IMR-90 (cell line): ENCODE measurements at regions not wholly inside any gene's neighbourhood (a gene's known extent, or its start where the extent isn't known, plus 50 kb on each side); places are given as distances from the start of the nearest gene placed in this dataset.

Source experiments
- ATAC-seq: fragments of 200-7000 bp; cut with Tn5 transposase; 2 replicates; pipeline ENCODE4 v1.9.1; 2020; ENCODE audit warnings: low read depth, mild to moderate bottlenecking, moderate library complexity
- BruUV-seq: library from RNA; stranded (reverse); fragments of 400-500 nt; replicated peaks from 2 replicates; lab custom pipeline; 2021; lab: Mats Ljungman, UMichigan
- CTCF ChIA-PET: fragments of 300-600 bp; formaldehyde crosslinking; extraction: SDS; loops from one replicate; lab custom pipeline; 2021; ENCODE audit warnings: antibody characterized with exemption; lab: Yijun Ruan, JAX
- POLR2A ChIA-PET: fragments of 300-600 bp; sonication (Branson Sonifier 250); formaldehyde crosslinking; loops from one replicate; lab custom pipeline; 2022; ENCODE audit warnings: antibody characterized with exemption; ENCODE audit not compliant: unreplicated experiment; lab: Charles Lee
- DNase-seq: peaks from one replicate; pipeline ENCODE4 v3.0.0; 2013
- H2AFZ ChIP-seq: replicated peaks from 2 replicates; pipeline ENCODE3; 2013; ENCODE audit warnings: low read length, mild to moderate bottlenecking; ENCODE audit not compliant: poor library complexity
- H2AK5ac ChIP-seq: 2 replicates; pipeline ENCODE4 v1.6.1; 2013; ENCODE audit warnings: low read depth, low read length, inconsistent platforms
- H2AK9ac ChIP-seq: replicated peaks from 2 replicates; pipeline ENCODE3; 2013; ENCODE audit warnings: mild to moderate bottlenecking, low read depth, low read length, moderate library complexity; ENCODE audit not compliant: poor library complexity
- H2BK120ac ChIP-seq: 2 replicates; pipeline ENCODE4 v1.6.1; 2013; ENCODE audit warnings: low read depth, low read length, inconsistent platforms
- H2BK15ac ChIP-seq: 3 replicates; pipeline ENCODE4 v1.6.1; 2013; ENCODE audit warnings: low read depth, low read length, inconsistent platforms
- H2BK20ac ChIP-seq: 2 replicates; pipeline ENCODE4 v1.6.1; 2013; ENCODE audit warnings: low read depth, mild to moderate bottlenecking, inconsistent platforms, low read length, moderate library complexity
- H2BK5ac ChIP-seq: 2 replicates; pipeline ENCODE4 v1.6.1; 2013; ENCODE audit warnings: mild to moderate bottlenecking, low read depth, low read length, inconsistent platforms; ENCODE audit not compliant: poor library complexity, severe bottlenecking
- H3K14ac ChIP-seq: replicated peaks from 2 replicates; pipeline ENCODE4 v1.6.1; 2013; ENCODE audit warnings: low read depth, low read length, inconsistent platforms
- H3K18ac ChIP-seq: 2 replicates; pipeline ENCODE4 v1.6.1; 2013; ENCODE audit warnings: low read depth, low read length, control low read depth
- H3K23ac ChIP-seq: 2 replicates; pipeline ENCODE4 v1.6.1; 2013; ENCODE audit warnings: low read depth, low read length, inconsistent platforms
- H3K27ac ChIP-seq: 2 replicates; pipeline ENCODE4 v1.5.1; 2013; ENCODE audit warnings: mild to moderate bottlenecking, control low read depth, low read length; ENCODE audit not compliant: insufficient read depth
- H3K27me3 ChIP-seq: 2 replicates; pipeline ENCODE4 v1.6.1; 2013; ENCODE audit warnings: low read length; ENCODE audit not compliant: control insufficient read depth, insufficient read depth
- H3K36me3 ChIP-seq: 2 replicates; pipeline ENCODE4 v1.6.1; 2013; ENCODE audit warnings: low read length, mixed read lengths; ENCODE audit not compliant: control insufficient read depth, insufficient read depth
- H3K4ac ChIP-seq: 2 replicates; pipeline ENCODE4 v1.6.1; 2013; ENCODE audit warnings: low read depth, low read length, inconsistent platforms
- H3K4me1 ChIP-seq: 2 replicates; pipeline ENCODE4 v1.6.1; 2013; ENCODE audit warnings: low read length, mixed read lengths; ENCODE audit not compliant: control insufficient read depth, insufficient read depth
- H3K4me2 ChIP-seq: 2 replicates; pipeline ENCODE4 v1.6.1; 2013; ENCODE audit warnings: low read depth, mild to moderate bottlenecking, control low read depth, low read length, moderate library complexity
- H3K4me3 ChIP-seq: 2 replicates; pipeline ENCODE4 v1.5.1; 2013; ENCODE audit warnings: low read depth, mild to moderate bottlenecking, control low read depth, low read length, moderate library complexity; ENCODE audit not compliant: insufficient read depth
- H3K56ac ChIP-seq: 2 replicates; pipeline ENCODE4 v1.6.1; 2013; ENCODE audit warnings: low read length, inconsistent platforms; ENCODE audit not compliant: insufficient read depth; ENCODE audit errors: extremely low read depth
- H3K79me1 ChIP-seq, 2 experiments: 2 replicates each; pipeline ENCODE4 v1.6.1; 2013; ENCODE audit warnings: low read length in 2 of 2, inconsistent platforms in 1 of 2, low read depth in 1 of 2
- H3K9ac ChIP-seq: 2 replicates; pipeline ENCODE4 v1.6.1; 2013; ENCODE audit warnings: low read depth, low read length, control low read depth
- H3K9me1 ChIP-seq: 2 replicates; pipeline ENCODE4 v1.6.1; 2013; ENCODE audit warnings: low read length, inconsistent platforms; ENCODE audit not compliant: insufficient read depth
- H3K9me3 ChIP-seq: 2 replicates; pipeline ENCODE4 v1.6.1; 2013; ENCODE audit warnings: low read length; ENCODE audit not compliant: control insufficient read depth, insufficient read depth
- H4K20me1 ChIP-seq: 2 replicates; pipeline ENCODE4 v1.6.1; 2013; ENCODE audit warnings: low read length, inconsistent platforms; ENCODE audit not compliant: insufficient read depth
- H4K5ac ChIP-seq: 2 replicates; pipeline ENCODE4 v1.6.1; 2013; ENCODE audit warnings: mild to moderate bottlenecking, low read depth, low read length, control low read depth
- H4K8ac ChIP-seq, 2 experiments: 2 replicates each; pipeline ENCODE4 v1.6.1; 2013; ENCODE audit warnings: low read depth in 2 of 2, low read length in 2 of 2, control low read depth in 1 of 2, inconsistent platforms in 1 of 2
- H4K91ac ChIP-seq: 2 replicates; pipeline ENCODE4 v1.6.1; 2013; ENCODE audit warnings: low read depth, low read length, inconsistent platforms; ENCODE audit not compliant: insufficient read depth
- BHLHE40 ChIP-seq: fragments of 150-350 bp; IDR thresholded peaks from 2 replicates; pipeline ENCODE4 v1.6.1; 2016; ENCODE audit warnings: mild to moderate bottlenecking, low read depth, low read length
- CEBPB ChIP-seq: IDR thresholded peaks from 2 replicates; pipeline ENCODE4 v1.6.1; 2012; ENCODE audit warnings: low read depth, low read length, improper control_type of control experiment
- CHD1 ChIP-seq: IDR thresholded peaks from 2 replicates; pipeline ENCODE4 v1.6.1; 2012; ENCODE audit warnings: low read depth, low read length, improper control_type of control experiment
- MAFK ChIP-seq: IDR thresholded peaks from 2 replicates; pipeline ENCODE4 v1.6.1; 2012; ENCODE audit warnings: low read depth, low read length, improper control_type of control experiment
- MAZ ChIP-seq: IDR thresholded peaks from 2 replicates; pipeline ENCODE4 v1.6.1; 2012; ENCODE audit warnings: low read depth, mild to moderate bottlenecking, low read length, improper control_type of control experiment, moderate library complexity, borderline replicate concordance
- MXI1 ChIP-seq: IDR thresholded peaks from 2 replicates; pipeline ENCODE4 v1.6.1; 2012; ENCODE audit warnings: low read depth, mild to moderate bottlenecking, low read length, moderate library complexity, borderline replicate concordance
- POLR2A ChIP-seq: IDR thresholded peaks from 2 replicates; pipeline ENCODE4 v1.6.1; 2012; ENCODE audit warnings: mild to moderate bottlenecking, low read depth, low read length
- RAD21 ChIP-seq: IDR thresholded peaks from 2 replicates; pipeline ENCODE4 v1.6.1; 2012; ENCODE audit warnings: low read length, improper control_type of control experiment
- SMC3 ChIP-seq: fragments of 150-350 bp; IDR thresholded peaks from 2 replicates; pipeline ENCODE4 v1.6.1; 2016; ENCODE audit warnings: low read depth, mild to moderate bottlenecking, antibody characterized with exemption, low read length, moderate library complexity
- WGBS, 2 experiments: methylation state at CpG; one replicate each; pipeline versions ENCODE4 v1.1.5 to v1.1.7; 2013; ENCODE audit warnings: missing lambda C conversion rate in 2 of 2; ENCODE audit not compliant: insufficient read length in 1 of 2; ENCODE audit errors: extremely low coverage in 2 of 2; 5-methylcytosine and 5-hydroxymethylcytosine counted together
- dilution Hi-C: fragments of 300-500 bp; cut with HindIII; formaldehyde crosslinking; loops from one replicate; pipeline ENCODE4 v1.14.3; 2018; ENCODE audit warnings: low sequenced_read_pairs; ENCODE audit not compliant: unreplicated experiment
- in situ Hi-C: fragments of 300-500 bp; cut with MboI; formaldehyde crosslinking; loops from 3 replicates; pipeline ENCODE4 v1.14.3; 2019; ENCODE audit warnings: low sequenced_read_pairs, inconsistent platforms, mixed read lengths
- intact Hi-C: fragments of 100-400 bp; cut with micrococcal nuclease; formaldehyde crosslinking; loops from 2 replicates; pipeline ENCODE4 v1.10.0; 2022
- TF ChIP-seq, protein P1 (sequence below): fragments of 150-350 bp; IDR thresholded peaks from 2 replicates; pipeline ENCODE4 v1.6.1; 2016; ENCODE audit warnings: low read depth, mild to moderate bottlenecking, low read length, moderate library complexity, borderline replicate concordance
- TF ChIP-seq, protein P2 (sequence below): fragments of 150-350 bp; IDR thresholded peaks from 2 replicates; pipeline ENCODE4 v1.6.1; 2017; ENCODE audit warnings: mild to moderate bottlenecking, antibody characterized with exemption, low read length, low read depth
- TF ChIP-seq, protein P3 (sequence below): conservative IDR thresholded peaks from 2 replicates; pipeline ENCODE4 v1.5.1; 2012; ENCODE audit warnings: mild to moderate bottlenecking, low read depth, low read length, improper control_type of control experiment

DNA sequence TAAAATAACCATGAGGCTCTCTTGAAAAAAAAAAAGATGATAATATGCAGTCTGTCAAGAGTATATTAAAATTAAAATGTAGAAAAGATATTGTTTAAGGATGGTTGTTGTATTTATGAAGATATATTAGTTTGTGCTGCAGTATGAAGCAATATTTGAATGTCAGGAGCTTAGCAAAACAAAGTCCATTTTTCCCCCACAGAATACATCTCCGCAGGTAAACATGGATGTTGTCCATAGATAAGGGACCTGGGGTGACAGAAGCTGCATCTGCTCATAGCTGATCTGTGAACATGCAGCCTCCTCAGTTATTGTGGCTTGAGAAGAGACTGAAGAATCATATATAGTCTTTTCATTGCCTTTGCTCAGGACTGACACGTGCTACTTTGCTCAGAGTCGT lies 366.1 kb upstream of the MMADHC start:
- no peak overlapping the region for H3K23ac ChIP-seq
- DNase-seq: no peak
- no peak overlapping the region for H3K4me2 ChIP-seq
- no peak overlapping the region for H2AK5ac ChIP-seq
- no peak overlapping the region for H3K56ac ChIP-seq
- no peaks in the 10 kb centered on the region for H3K79me1 ChIP-seq
- no peak overlapping the region for H3K4me3 ChIP-seq
- no peak overlapping the region for H3K14ac ChIP-seq
- no TSS peak for BruUV-seq
- no peak overlapping the region for H4K8ac ChIP-seq
- H4K5ac ChIP-seq: no peak overlapping the region
- no peaks in the 10 kb centered on the region for H4K20me1 ChIP-seq
- no peak overlapping the region for H3K9ac ChIP-seq
- TF ChIP-seq MAFK (no peak), SMC3 (no peak), CHD1 (no peak), CEBPB (no peak), MXI1 (no peak), POLR2A (no peak), BHLHE40 (no peak), RAD21 (no peak), MAZ (no peak)
- TF ChIP-seq, protein P1, sequence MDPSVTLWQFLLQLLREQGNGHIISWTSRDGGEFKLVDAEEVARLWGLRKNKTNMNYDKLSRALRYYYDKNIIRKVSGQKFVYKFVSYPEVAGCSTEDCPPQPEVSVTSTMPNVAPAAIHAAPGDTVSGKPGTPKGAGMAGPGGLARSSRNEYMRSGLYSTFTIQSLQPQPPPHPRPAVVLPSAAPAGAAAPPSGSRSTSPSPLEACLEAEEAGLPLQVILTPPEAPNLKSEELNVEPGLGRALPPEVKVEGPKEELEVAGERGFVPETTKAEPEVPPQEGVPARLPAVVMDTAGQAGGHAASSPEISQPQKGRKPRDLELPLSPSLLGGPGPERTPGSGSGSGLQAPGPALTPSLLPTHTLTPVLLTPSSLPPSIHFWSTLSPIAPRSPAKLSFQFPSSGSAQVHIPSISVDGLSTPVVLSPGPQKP: no peak
- TF ChIP-seq, protein P2, sequence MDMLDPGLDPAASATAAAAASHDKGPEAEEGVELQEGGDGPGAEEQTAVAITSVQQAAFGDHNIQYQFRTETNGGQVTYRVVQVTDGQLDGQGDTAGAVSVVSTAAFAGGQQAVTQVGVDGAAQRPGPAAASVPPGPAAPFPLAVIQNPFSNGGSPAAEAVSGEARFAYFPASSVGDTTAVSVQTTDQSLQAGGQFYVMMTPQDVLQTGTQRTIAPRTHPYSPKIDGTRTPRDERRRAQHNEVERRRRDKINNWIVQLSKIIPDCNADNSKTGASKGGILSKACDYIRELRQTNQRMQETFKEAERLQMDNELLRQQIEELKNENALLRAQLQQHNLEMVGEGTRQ: no peak
- TF ChIP-seq, protein P3, sequence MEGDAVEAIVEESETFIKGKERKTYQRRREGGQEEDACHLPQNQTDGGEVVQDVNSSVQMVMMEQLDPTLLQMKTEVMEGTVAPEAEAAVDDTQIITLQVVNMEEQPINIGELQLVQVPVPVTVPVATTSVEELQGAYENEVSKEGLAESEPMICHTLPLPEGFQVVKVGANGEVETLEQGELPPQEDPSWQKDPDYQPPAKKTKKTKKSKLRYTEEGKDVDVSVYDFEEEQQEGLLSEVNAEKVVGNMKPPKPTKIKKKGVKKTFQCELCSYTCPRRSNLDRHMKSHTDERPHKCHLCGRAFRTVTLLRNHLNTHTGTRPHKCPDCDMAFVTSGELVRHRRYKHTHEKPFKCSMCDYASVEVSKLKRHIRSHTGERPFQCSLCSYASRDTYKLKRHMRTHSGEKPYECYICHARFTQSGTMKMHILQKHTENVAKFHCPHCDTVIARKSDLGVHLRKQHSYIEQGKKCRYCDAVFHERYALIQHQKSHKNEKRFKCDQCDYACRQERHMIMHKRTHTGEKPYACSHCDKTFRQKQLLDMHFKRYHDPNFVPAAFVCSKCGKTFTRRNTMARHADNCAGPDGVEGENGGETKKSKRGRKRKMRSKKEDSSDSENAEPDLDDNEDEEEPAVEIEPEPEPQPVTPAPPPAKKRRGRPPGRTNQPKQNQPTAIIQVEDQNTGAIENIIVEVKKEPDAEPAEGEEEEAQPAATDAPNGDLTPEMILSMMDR: no peak
- 100% methylated on average over 2 of the region's 3 CpGs; no CpG with 5 or more reads in 1 of the 2 experiments for WGBS, 2 experiments
- H3K4me1 ChIP-seq: no peaks in the 10 kb centered on the region
- H2AK9ac ChIP-seq: no peak overlapping the region
- no peak overlapping the region for H3K18ac ChIP-seq
- no peaks in the 10 kb centered on the region for H3K9me3 ChIP-seq
- ChIA-PET POLR2A (no interaction called here), CTCF (no interaction called here)
- H3K4ac ChIP-seq: no peak overlapping the region
- H2BK20ac ChIP-seq: no peak overlapping the region
- no peak overlapping the region for H3K27ac ChIP-seq
- H3K36me3 ChIP-seq: no peaks in the 10 kb centered on the region
- no peak for ATAC-seq
- dilution Hi-C loops (no loop called here), in situ Hi-C loops (no loop called here), intact Hi-C loops (no loop called here)
- no peaks in the 10 kb centered on the region for H3K27me3 ChIP-seq
- no peak overlapping the region for H2BK15ac ChIP-seq
- no peak overlapping the region for H4K91ac ChIP-seq
- no peak overlapping the region for H2BK5ac ChIP-seq
- H2AFZ ChIP-seq: no peak overlapping the region
- no peaks in the 10 kb centered on the region for H3K9me1 ChIP-seq
- no peak overlapping the region for H2BK120ac ChIP-seq
